ENCODE measurements at regions not wholly inside any gene's neighbourhood (a gene's known extent, or its start where the extent isn't known, plus 50 kb on each side); places are given as distances from the start of the nearest gene placed in this dataset.

DNA sequence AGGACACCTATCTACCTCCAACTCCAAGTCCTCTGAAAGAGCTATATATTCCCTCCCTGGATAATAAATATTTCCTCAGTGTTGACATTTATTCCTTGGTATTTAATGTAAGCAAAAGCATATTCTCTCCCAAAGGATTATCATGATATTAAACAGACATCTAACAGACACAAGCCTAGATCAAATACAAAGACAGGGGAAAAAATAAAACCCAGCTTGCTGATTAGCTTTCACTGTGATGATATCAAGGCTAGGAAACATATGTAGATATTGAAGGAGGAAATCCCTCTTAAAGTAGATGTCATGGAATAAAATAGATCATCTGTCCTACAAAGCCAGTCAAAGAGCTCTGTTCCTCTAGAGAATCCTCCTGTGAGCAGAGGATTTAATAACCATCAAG lies 95.2 kb downstream of the CRPPA start:
- H3K36me3 Mint-ChIP-seq (ENCODE audit: low read depth) = no peaks in the 10 kb centered on the region
- H3K4me3 Mint-ChIP-seq = no peak overlapping the region
- H3K4me1 Mint-ChIP-seq (ENCODE audit: low read depth) = no peaks in the 10 kb centered on the region
- ChIA-PET CTCF (interaction anchor here (1.0 kb wide), 1 partner anchor 238 kb away, joined by 4 read pairs; no protein-coding TSS in a partner anchor), POLR2A (no interaction called here)
- no peaks in the 10 kb centered on the region for H3K9me3 Mint-ChIP-seq
- no peak for DNase-seq
- TF ChIP-seq, protein P1, sequence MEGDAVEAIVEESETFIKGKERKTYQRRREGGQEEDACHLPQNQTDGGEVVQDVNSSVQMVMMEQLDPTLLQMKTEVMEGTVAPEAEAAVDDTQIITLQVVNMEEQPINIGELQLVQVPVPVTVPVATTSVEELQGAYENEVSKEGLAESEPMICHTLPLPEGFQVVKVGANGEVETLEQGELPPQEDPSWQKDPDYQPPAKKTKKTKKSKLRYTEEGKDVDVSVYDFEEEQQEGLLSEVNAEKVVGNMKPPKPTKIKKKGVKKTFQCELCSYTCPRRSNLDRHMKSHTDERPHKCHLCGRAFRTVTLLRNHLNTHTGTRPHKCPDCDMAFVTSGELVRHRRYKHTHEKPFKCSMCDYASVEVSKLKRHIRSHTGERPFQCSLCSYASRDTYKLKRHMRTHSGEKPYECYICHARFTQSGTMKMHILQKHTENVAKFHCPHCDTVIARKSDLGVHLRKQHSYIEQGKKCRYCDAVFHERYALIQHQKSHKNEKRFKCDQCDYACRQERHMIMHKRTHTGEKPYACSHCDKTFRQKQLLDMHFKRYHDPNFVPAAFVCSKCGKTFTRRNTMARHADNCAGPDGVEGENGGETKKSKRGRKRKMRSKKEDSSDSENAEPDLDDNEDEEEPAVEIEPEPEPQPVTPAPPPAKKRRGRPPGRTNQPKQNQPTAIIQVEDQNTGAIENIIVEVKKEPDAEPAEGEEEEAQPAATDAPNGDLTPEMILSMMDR (IDR thresholded peaks at IDR 0.05) = no peak
- no peak overlapping the region for H3K27ac Mint-ChIP-seq
- H3K27me3 Mint-ChIP-seq = no peaks in the 10 kb centered on the region
- intact Hi-C loops (cut with micrococcal nuclease) = no loop called here
- ATAC-seq = no peak

DNA sequence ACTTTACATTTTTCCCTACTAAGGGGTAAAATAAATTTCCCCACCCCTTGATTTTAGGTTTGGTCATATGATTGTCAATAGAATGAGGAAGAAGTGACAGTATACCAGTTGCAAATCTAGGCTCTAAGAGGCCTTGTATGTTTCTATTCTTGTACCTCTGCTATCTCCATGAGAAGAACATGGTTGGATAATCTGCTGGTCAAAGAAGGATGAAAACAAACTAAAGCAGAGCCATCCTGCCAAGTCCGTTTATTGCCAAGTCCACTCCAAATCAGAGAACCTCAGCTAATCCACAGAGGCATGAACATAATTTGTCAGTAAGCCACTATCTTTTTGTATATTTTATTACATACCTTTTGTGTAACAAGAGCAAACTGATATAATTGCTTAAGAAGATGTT lies 98.0 kb downstream of the CRPPA start:
- Mint-ChIP-seq H3K4me3 (no peak overlapping the region), H3K9me3 (no peaks in the 10 kb centered on the region), H3K27ac (no peak overlapping the region), H3K27me3 (no peaks in the 10 kb centered on the region), H3K36me3 (ENCODE audit: low read depth) (no peaks in the 10 kb centered on the region), H3K4me1 (ENCODE audit: low read depth) (no peaks in the 10 kb centered on the region)
- TF ChIP-seq, protein P1 (IDR thresholded peaks at IDR 0.05) = no peak
- ATAC-seq (no peak), DNase-seq (no peak)
- ChIA-PET POLR2A (no interaction called here), CTCF (no interaction called here)
- intact Hi-C loops (cut with micrococcal nuclease) = no loop called here

DNA sequence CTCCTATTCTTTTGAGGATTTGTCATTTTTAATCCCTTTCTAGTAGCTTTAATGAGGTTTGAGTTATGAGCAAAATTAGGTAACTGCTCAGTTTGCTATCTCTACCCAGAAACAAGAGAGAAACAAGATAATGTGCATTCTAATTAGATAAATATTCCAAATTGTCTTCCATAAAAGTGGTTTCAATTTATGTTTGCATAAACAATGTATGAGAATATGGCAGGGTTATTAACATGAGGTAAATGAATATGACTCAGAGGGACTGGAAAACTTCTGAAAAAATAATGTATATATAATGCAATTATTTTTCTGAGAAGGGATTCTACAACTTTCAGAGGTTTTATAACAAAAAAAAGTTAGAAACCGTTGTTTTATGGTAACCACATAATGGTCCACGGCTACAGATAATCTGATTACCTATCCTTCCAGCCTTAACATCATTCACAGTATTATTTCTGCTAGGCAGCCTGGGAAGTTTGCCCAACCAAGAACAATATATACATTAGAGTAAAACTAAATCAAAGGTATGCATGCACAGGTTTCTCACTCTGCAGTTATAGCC lies 101.2 kb downstream of the CRPPA start:
- no peak for ATAC-seq
- ChIA-PET CTCF (no interaction called here), POLR2A (no interaction called here)
- Mint-ChIP-seq H3K4me3 (no peak overlapping the region), H3K36me3 (ENCODE audit: low read depth) (no peaks in the 10 kb centered on the region), H3K9me3 (no peaks in the 10 kb centered on the region), H3K27me3 (no peaks in the 10 kb centered on the region), H3K27ac (no peak overlapping the region), H3K4me1 (ENCODE audit: low read depth) (no peaks in the 10 kb centered on the region)
- no peak for DNase-seq
- TF ChIP-seq, protein P1 (IDR thresholded peaks at IDR 0.05) = no peak
- intact Hi-C loops (cut with micrococcal nuclease) = no loop called here

DNA sequence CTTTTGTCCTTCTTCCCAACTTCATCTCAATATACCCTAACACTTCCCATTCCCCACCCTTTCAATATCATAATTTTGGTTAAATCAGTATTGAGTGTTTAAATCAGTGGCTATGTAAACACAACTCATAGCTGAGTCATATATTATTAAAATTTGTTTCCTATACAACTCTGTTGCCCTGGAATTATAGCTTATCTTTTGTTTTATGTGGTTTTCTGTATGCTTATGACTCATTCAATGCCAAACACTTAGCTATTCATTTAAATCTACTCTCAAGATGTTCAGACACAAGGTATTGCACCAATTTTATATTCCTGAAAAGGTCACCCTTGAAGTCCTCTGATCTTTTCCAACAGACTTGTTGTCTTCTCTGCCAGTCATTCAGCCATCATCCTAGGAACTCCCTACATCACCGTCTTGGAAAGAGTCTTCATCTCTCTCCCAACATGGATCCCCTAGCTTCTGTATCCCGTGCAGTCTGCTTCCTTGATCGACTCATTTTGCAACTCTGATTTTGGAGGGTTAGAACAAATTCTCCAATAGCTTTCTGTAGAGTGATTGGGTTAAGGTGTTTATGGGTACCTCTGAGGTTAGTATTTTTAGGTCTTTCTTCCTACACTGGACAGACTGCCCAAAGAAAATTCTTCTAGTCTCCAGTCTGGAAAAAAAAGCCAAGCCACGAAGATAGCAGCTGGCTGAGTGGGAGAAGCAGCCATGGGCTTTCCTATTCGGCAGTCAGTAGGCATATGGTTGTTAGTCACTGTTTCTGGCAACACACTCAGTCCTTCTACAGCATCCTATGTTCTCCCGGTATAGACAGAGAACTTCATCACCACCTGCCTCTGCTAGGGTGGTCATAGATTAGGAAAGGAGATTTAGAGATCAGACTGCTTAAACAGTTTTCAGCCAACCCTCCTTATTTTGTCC lies 102.1 kb downstream of the CRPPA start:
- Mint-ChIP-seq H3K4me1 (ENCODE audit: low read depth) (no peaks in the 10 kb centered on the region), H3K9me3 (no peaks in the 10 kb centered on the region), H3K27me3 (no peaks in the 10 kb centered on the region), H3K36me3 (ENCODE audit: low read depth) (no peaks in the 10 kb centered on the region), H3K4me3 (no peak overlapping the region), H3K27ac (no peak overlapping the region)
- DNase-seq (no peak), ATAC-seq (no peak)
- intact Hi-C loops (cut with micrococcal nuclease) = no loop called here
- TF ChIP-seq, protein P1 (IDR thresholded peaks at IDR 0.05) = no peak
- ChIA-PET POLR2A (no interaction called here), CTCF (no interaction called here)

DNA sequence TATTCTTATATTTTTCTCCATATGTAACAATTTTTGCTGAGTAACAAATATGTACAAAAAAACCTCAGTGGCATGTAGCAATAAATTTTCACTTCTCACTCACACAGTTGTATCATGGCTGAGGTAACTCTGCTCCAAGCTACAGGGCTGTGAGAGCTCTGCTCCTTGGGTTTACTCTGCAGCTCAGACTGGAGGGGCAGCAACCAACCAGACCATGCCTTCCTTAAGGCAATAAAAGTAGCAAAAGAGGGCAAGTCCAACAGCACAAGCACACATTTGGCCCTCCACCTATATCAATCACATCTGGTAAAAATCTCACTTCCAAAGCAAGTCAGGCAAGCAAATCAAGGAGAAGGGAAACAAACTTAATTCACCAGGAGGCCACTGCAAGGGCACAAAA lies 102.9 kb downstream of the CRPPA start:
- TF ChIP-seq, protein P1 (IDR thresholded peaks at IDR 0.05) = no peak
- ATAC-seq (no peak), DNase-seq (no peak)
- H3K36me3 Mint-ChIP-seq (ENCODE audit: low read depth) = no peaks in the 10 kb centered on the region
- ChIA-PET CTCF (no interaction called here), POLR2A (no interaction called here)
- H3K4me1 Mint-ChIP-seq (ENCODE audit: low read depth) = no peaks in the 10 kb centered on the region
- H3K4me3 Mint-ChIP-seq = no peak overlapping the region
- intact Hi-C loops (cut with micrococcal nuclease) = no loop called here
- H3K9me3 Mint-ChIP-seq = no peaks in the 10 kb centered on the region
- no peak overlapping the region for H3K27ac Mint-ChIP-seq
- H3K27me3 Mint-ChIP-seq = no peaks in the 10 kb centered on the region
